ENCODE measurements at regions not wholly inside any gene's neighbourhood (a gene's known extent, or its start where the extent isn't known, plus 50 kb on each side); places are given as distances from the start of the nearest gene placed in this dataset.

GRCh38 chr11:32172041-32172847, 81.4 kb downstream of the RCN1 start:
- TF ChIP-seq, protein P1, sequence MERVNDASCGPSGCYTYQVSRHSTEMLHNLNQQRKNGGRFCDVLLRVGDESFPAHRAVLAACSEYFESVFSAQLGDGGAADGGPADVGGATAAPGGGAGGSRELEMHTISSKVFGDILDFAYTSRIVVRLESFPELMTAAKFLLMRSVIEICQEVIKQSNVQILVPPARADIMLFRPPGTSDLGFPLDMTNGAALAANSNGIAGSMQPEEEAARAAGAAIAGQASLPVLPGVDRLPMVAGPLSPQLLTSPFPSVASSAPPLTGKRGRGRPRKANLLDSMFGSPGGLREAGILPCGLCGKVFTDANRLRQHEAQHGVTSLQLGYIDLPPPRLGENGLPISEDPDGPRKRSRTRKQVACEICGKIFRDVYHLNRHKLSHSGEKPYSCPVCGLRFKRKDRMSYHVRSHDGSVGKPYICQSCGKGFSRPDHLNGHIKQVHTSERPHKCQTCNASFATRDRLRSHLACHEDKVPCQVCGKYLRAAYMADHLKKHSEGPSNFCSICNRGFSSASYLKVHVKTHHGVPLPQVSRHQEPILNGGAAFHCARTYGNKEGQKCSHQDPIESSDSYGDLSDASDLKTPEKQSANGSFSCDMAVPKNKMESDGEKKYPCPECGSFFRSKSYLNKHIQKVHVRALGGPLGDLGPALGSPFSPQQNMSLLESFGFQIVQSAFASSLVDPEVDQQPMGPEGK (CRISPR knock-in tag; IDR thresholded peaks at IDR 0.05; ENCODE audit: borderline replicate concordance) = no peak
- TF ChIP-seq ZNF121 (CRISPR knock-in tag; conservative IDR thresholded peaks at IDR 0.05) = no peak
- no peak for TF ChIP-seq ZNF561 (CRISPR knock-in tag; conservative IDR thresholded peaks at IDR 0.05)

Data from K562 (cell line).